ENCODE measurements at regions not wholly inside any gene's neighbourhood (a gene's known extent, or its start where the extent isn't known, plus 50 kb on each side); places are given as distances from the start of the nearest gene placed in this dataset.
"Not testable (repeated sequence)": the region's sequence is repeated elsewhere in the genome, so short reads cannot be mapped to it uniquely, and the experiment has no call there.

GRCh38 chr7:106444068-106444655 lies 159.4 kb upstream of the NAMPT start:
- DNase-seq = no peak

- no peak for DNase-seq
These were observed 158.4 kb upstream of the NAMPT start for GRCh38 chr7:106443156-106443555.

- no peak for DNase-seq
These were observed 157.7 kb upstream of the NAMPT start for GRCh38 chr7:106442476-106442875.

DNA sequence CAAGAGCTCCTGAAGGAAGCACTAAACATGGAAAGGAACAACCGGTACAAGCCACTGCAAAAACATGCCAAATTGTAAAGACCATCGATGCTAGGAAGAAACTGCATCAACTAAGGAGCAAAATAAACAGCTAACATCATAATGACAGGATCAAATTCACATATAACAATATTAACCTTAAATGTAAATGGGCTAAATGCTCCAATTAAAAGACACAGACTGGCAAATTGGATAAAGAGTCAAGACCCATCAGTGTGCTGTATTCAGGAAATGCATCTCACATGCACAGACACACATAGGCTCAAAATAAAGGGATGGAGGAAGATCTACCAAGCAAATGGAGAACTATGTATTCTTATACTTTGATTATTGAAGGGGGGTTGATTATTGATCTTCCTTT lies 156.6 kb upstream of the NAMPT start:
- DNase-seq = not testable (repeated sequence)

DNA sequence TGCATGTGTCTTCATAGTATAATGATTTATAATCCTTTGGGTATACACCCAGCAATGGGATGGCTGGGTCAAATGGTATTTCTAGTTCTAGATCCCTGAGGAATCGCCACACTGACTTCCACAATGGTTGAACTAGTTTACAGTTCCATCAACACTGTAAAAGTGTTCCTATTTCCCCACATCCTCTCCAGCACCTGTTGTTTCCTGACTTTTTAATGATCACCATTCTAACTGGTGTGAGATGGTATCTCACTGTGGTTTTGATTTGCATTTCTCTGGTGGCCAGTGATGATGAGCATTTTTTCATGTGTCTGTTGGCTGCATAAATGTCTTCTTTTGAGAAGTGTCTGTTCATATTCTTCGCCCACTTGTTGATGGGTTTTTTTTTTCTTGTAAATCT lies 152.2 kb upstream of the NAMPT start:
- DNase-seq = not testable (repeated sequence)

GRCh38 chr7:106433377-106433776 lies 148.6 kb upstream of the NAMPT start:
- DNase-seq = no peak

GRCh38 chr7:106430535-106431455 lies 146.0 kb upstream of the NAMPT start:
- DNase-seq = no peak

DNA sequence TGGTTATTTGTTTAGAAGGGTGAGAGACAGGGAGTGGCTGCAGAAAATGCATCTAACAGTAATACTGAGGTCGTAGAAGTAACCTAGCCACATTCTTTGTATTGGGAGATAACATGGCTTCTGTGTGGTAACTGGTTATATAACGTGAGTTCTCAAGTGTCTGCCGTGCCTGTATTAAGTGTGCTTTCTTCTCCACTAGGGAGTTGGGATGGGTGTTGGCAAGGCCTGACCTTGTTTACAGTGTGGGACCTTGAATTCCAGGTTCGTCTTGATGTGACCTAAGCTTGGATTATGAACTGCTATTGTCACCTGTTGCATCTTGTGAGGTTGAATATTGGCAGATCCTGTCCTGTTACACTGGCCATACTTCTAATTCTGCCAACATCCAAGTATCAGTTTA lies 145.3 kb upstream of the NAMPT start:
- no peak for DNase-seq

- DNase-seq = no peak
These were observed 142.0 kb upstream of the NAMPT start for GRCh38 chr7:106426803-106427202.

- DNase-seq = peak; percentile 54 to 79
These were observed 140.4 kb upstream of the NAMPT start for GRCh38 chr7:106425017-106425719.

GRCh38 chr7:106424476-106425016 lies 139.8 kb upstream of the NAMPT start:
- no peak for DNase-seq

GRCh38 chr7:106423821-106424475 lies 139.2 kb upstream of the NAMPT start:
- DNase-seq = no peak

GRCh38 chr7:106423111-106423510 lies 138.3 kb upstream of the NAMPT start:
- no peak for DNase-seq

GRCh38 chr7:106421181-106421762 lies 136.5 kb upstream of the NAMPT start:
- no peak for DNase-seq

DNA sequence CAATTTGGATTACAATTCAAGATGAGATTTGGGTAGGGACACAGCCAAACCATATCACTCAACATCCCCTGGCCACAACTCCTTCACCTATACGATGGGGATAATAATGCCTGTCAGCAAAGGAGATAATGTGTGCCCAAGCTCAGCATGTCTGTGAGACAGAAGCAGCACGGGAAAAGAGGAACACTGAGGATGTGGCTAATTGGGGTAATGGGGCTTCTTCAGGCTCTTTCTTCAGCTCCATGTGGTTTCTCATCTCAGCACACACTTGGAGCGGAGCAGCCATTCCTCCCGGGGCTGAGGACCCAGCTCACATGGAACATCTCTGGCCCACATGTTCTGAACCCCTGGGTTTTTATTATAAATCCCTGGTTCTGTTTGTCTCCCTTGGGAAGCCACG lies 136.0 kb upstream of the NAMPT start:
- no peak for DNase-seq

DNA sequence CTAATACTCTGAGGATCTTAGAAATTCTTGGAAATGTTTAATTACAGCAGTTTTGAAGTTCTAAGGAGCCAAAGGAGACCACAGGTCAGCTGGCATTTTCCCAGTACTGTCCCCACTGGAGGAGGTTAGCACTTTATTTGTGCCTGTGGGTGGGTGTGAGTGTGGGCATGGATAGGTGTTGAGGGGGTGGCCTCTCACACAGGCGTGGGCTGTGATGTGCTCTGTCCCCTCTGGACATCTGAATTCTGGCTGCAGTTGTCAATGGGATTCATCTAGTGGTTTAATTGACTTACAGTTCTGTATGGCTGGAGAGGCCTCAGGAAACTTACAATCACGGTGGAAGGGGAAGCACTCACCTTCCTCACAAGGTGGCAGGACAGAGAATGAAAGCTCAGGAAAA lies 135.4 kb upstream of the NAMPT start:
- DNase-seq = no peak

DNA sequence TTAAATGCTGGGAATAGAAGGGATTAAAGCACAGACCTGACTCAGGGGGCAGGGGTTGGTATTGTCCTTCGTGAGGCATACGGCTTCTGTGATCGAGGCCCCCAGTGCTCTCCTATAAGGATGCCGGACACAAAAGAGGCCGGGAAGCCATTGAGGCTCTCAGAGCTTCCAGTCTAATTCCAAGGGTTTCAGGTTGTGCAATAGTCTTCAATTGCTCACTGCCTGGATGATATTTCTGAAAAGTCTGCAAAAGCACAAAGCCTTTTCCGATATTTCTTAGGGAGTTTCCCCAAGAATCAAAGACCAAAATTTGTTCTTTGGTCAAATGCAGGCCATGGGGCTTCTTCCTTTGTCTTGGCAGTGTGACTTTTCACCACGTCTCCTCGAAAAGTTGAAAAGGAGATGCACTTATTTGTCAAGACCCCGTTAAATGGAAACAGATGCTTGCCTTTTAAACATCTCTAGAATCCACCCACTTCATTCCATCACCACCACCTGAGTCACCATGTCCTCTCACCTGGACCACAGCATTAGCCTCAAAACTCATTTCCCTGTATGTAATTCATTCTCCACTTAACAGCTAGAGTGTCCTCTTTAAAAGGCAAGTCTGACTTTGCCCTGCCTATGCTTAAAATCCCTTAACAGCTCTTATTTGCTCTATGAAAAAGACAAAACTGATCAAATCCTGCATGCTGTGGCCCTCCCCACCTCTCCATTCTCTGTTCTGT lies 134.8 kb upstream of the NAMPT start:
- DNase-seq = peak in 1 of 2 experiments; percentile 9

- no peak for DNase-seq
These were observed 133.7 kb upstream of the NAMPT start for GRCh38 chr7:106418526-106418925.

GRCh38 chr7:106418094-106418493 lies 133.3 kb upstream of the NAMPT start:
- no peak for DNase-seq

DNA sequence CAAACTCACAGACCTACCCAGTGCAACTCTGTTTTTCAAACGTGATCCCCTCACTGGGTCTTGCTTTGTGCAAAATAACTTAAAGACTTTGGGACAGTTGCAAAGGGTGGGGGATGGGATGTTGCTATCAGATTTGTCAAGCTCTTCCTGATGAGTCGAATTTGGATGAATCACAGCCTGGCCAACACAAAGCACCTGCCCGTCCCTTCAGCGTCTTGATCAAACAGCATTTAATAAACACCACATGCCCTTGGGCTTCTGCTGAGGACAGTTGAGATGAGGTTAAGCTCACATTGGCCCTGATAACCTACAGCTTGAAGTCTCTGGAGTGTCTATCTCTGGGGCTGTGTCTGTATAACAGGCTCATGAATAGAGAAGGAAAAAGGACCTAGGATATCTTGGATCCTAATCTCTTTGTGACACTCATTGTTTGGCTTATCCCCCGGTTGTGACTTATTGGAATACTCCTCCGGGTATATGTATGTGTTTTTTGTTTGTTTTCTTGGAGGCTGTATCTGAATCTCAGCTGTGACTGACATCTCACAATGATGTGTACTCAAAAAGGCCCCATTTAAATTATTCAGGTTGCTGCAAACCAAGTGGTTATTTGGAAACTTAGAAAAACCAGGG lies 132.6 kb upstream of the NAMPT start:
- no peak for DNase-seq

DNA sequence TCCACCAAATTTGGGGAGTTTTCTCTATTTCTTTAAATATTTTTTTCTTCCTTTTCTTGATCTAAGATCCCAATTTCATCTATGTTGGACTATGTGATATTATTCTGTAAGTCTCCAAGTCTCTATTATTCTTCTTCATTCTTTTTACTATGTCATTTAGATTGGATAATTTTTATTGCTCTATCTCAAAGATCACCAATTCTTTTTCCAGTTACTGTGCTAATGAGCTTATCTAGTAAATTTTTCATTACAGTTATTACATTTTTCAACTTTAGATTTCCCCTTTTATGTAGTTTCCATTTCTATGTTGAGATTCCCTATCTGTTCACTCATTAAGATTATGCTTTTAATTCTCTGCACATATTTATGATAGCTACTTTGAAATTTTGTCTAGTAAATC lies 131.6 kb upstream of the NAMPT start:
- no peak for DNase-seq
